Naive B cell (primary cell): ENCODE measurements at regions not wholly inside any gene's neighbourhood (a gene's known extent, or its start where the extent isn't known, plus 50 kb on each side); places are given as distances from the start of the nearest gene placed in this dataset.
A peak's percentile ranks its signal among the peaks of the same experiment; 100 is the strongest.

ENCODE experiments used
- ATAC-seq, 2 donors: fragments of 150-1000 bp; cut with Tn5 transposase; 2 replicates each; pipeline ENCODE4 v1.10.0; 2021; ENCODE audit warnings: low read depth in 2 of 2, mild to moderate bottlenecking in 2 of 2, moderate library complexity in 2 of 2
- DNase-seq: peaks from one replicate; pipeline ENCODE4 v3.0.0; 2022
- H3K27ac Mint-ChIP-seq, 6 donors: one replicate each; pipeline ENCODE4 v1.8.0; 2020 to 2022; ENCODE audit warnings: mild to moderate bottlenecking in 6 of 6, mixed read lengths in 6 of 6, moderate library complexity in 5 of 6, inconsistent platforms in 2 of 6
- H3K27me3 Mint-ChIP-seq, 3 donors: one replicate each; pipeline ENCODE4 v1.8.0; 2021 to 2022; ENCODE audit warnings: mixed read lengths in 3 of 3, mild to moderate bottlenecking in 1 of 3
- H3K36me3 Mint-ChIP-seq, 2 donors: one replicate each; pipeline ENCODE4 v1.8.0; 2020 to 2022; ENCODE audit warnings: mixed read lengths in 2 of 2, inconsistent platforms in 1 of 2, mild to moderate bottlenecking in 1 of 2
- H3K4me1 Mint-ChIP-seq, 3 donors: one replicate each; pipeline ENCODE4 v1.8.0; 2020 to 2022; ENCODE audit warnings: mixed read lengths in 3 of 3, inconsistent platforms in 1 of 3, mild to moderate bottlenecking in 1 of 3, moderate library complexity in 1 of 3
- H3K4me3 Mint-ChIP-seq, 8 donors: one replicate each; pipeline ENCODE4 v1.8.0; 2020 to 2022; ENCODE audit warnings: mild to moderate bottlenecking in 8 of 8, mixed read lengths in 8 of 8, moderate library complexity in 8 of 8, inconsistent platforms in 2 of 8
- H3K9me3 Mint-ChIP-seq, 7 donors: one replicate each; pipeline ENCODE4 v1.8.0; 2020 to 2022; ENCODE audit warnings: mixed read lengths in 7 of 7, mild to moderate bottlenecking in 5 of 7, inconsistent platforms in 2 of 7, moderate library complexity in 1 of 7

DNA sequence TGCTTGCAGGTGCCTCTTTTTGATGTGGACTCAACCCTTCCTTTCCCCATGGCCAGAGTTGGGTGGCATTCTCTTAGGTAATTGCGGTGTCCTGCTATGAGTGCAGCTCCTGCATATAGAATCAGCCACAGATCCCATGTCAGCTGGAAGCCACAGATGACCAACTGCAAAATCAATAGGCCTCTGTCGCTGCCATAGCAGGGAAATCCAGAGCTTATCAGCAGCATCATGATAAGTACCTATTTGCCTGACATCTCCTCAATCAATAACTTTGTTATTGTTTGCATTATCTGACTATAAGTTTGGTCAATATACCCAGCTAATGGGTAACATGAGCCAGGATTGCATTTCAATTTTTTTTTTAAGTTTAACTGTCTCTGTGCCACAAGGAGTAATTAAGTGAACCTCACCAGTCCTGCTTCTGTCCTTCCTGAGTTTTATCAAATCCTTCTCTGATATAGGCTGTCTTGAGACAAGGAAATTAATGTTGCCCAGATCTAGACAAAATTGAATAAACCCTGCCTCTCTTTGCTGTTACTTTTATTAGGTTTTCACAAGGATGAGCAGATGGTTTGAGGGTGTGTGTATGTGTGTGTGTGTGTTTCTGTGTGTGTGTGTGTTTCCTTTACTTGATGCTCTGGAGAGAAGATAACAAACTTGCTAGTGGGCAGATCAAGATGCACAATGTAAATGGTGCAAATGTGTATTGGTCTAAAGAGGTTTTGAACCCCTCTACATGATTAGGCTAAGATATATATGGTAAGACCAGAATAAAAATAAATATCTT is 59.6 kb upstream of the CREB1 start:
- ATAC-seq (no peak), DNase-seq (no peak)
- H3K36me3 Mint-ChIP-seq = peaks cover 11 to 14% of the 10 kb centered on the region in 2 donors
- H3K4me3 Mint-ChIP-seq = no peak overlapping the region
- H3K27me3 Mint-ChIP-seq = no peaks in the 10 kb centered on the region
- H3K9me3 Mint-ChIP-seq = no peaks in the 10 kb centered on the region
- H3K27ac Mint-ChIP-seq = no peak overlapping the region
- H3K4me1 Mint-ChIP-seq = peaks cover 4 to 12% (median 9%) of the 10 kb centered on the region in 3 donors

DNA sequence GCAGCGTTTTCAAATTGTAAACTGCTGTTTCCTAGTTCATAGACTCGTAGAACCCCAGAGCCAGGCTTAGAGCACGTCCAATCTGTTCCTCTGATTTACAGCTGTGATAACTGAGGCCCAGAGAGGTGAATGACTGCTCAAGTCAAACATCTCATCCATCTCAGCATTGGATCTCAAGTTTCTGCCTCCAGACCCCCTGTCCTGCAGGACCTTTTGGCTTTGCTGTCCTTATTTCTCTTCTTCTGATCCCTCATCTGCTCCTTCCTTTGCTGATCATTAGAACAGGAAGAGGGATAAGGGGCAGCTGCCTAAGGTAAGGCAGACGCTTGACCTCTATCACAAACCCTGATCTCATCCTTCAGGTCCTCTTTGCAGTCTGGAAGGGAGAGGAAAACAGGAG is 58.5 kb upstream of the CREB1 start:
- Mint-ChIP-seq H3K27me3 (no peaks in the 10 kb centered on the region), H3K36me3 (peaks cover 11 to 14% of the 10 kb centered on the region in 2 donors), H3K4me1 (peaks cover 4 to 15% (median 10%) of the 10 kb centered on the region in 3 donors), H3K9me3 (no peaks in the 10 kb centered on the region), H3K27ac (no peak overlapping the region), H3K4me3 (no peak overlapping the region)
- DNase-seq (no peak), ATAC-seq (no peak)

DNA sequence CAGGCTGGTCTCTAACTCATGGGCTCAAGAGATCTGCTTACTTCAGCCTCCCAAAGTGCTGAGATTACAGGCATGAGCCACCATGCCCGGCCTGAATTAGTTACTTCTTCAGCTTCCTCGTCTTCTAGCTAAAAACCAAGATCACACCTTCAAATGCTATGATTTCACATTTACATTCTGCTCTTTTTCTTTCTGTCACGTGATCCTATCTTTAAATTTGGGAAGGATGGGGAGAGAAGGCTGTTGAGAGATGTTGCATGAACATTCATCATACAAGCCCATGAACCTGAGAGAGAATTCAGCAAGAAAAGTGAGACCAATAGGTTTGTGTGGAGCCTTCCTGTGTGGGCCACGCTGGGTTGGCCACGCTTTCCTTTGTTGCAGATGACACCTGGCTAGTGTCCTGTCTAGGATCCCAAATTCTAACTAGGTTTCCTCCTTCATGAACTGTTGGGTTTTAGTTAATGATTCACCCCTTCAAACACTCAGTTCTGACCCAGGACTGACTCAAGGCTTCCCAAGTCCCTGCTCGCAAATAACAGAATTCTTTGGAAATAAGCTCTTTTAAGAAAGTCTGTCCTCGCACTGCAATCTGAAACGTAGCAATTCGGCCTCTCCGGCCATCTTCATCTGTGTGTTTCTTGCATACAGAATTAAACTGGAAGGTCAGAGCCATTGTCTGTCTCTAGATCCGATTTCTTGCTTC is 57.3 kb upstream of the CREB1 start:
- DNase-seq (no peak), ATAC-seq (no peak)
- H3K36me3 Mint-ChIP-seq = peaks cover 3 to 6% of the 10 kb centered on the region in 2 donors
- H3K27ac Mint-ChIP-seq = no peak overlapping the region
- H3K4me3 Mint-ChIP-seq = no peak overlapping the region
- no peaks in the 10 kb centered on the region for H3K9me3 Mint-ChIP-seq
- H3K27me3 Mint-ChIP-seq = no peaks in the 10 kb centered on the region
- peaks cover 4 to 15% (median 10%) of the 10 kb centered on the region in 3 donors for H3K4me1 Mint-ChIP-seq

DNA sequence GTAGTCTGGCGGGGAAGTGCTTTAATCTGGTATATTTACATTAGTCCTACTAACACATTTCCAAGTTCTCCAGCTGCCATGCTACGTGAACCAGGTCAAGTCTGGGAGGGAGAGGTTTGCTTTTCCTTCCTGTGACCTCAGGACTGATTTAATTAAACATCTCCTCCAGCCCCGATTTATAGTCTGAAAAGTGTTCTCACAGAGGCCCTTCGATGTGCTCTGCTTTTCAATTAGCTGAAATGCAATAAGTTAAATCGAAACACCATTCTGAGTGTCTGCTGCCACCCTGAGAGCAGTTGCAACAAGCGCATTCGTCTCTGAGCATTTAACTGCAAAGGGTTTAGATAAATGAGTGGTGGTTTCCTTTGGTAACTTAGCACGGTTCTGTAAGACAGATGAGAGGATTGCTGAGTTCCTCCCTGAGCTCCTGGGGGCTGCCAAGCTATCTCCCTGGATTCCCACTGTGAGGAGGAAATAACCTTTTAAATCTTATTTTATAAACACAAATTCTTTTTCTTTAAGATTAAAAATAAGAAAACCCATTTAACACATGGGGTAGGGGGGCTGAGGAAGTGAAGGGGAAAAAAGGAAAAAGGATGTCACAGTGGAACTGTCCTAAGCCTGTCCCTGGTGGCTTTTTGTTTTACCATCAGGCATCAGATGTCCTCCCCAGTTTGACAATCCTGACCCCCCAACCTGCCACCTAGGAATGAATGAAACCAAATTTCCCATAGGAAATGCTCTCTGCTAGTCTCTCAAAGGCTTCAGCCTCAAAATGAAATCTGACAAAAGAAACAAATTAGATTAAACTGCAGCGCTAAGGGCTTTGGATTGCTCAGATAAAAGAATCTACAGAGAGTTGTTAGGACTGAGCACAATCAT is 56.5 kb upstream of the CREB1 start:
- Mint-ChIP-seq H3K27ac (no peak overlapping the region), H3K36me3 (no peaks in the 10 kb centered on the region), H3K9me3 (no peaks in the 10 kb centered on the region), H3K27me3 (no peaks in the 10 kb centered on the region), H3K4me1 (peaks cover 5 to 15% (median 10%) of the 10 kb centered on the region in 3 donors), H3K4me3 (no peak overlapping the region)
- peak; percentile 37 to 45 for ATAC-seq
- DNase-seq = no peak

DNA sequence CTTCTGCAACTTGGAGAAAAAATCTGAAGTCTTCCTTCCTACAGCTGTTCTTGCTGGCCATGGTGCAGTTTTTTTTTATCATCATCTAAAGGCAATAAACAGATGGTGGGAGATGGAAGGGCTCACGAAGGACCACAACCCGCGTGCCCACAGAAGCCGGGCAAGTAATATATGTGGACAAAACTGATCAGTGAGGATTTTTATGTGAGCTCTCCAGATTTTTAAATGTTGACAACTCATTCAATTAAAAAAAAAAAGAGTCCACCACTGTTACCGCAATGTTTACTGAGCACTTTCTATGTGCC is 55.9 kb upstream of the CREB1 start:
- Mint-ChIP-seq H3K27ac (no peak overlapping the region), H3K27me3 (no peaks in the 10 kb centered on the region), H3K4me1 (peaks cover 10 to 17% (median 16%) of the 10 kb centered on the region in 3 donors), H3K4me3 (no peak overlapping the region), H3K36me3 (no peaks in the 10 kb centered on the region), H3K9me3 (no peaks in the 10 kb centered on the region)
- ATAC-seq (no peak), DNase-seq (no peak)

GRCh38 chr2:207474863-207475485 is 54.8 kb upstream of the CREB1 start:
- Mint-ChIP-seq H3K36me3 (no peaks in the 10 kb centered on the region), H3K4me3 (peak overlapping the region in 3 of 8 donors; percentile 6 to 46 (median 10)), H3K9me3 (no peaks in the 10 kb centered on the region), H3K27me3 (no peaks in the 10 kb centered on the region), H3K27ac (peak overlapping the region in 5 of 6 donors; percentile 17 to 94 (median 68)), H3K4me1 (peaks cover 10 to 19% (median 17%) of the 10 kb centered on the region in 3 donors)
- DNase-seq = peak; percentile 48
- ATAC-seq = peak in 1 of 2 donors; percentile 39

DNA sequence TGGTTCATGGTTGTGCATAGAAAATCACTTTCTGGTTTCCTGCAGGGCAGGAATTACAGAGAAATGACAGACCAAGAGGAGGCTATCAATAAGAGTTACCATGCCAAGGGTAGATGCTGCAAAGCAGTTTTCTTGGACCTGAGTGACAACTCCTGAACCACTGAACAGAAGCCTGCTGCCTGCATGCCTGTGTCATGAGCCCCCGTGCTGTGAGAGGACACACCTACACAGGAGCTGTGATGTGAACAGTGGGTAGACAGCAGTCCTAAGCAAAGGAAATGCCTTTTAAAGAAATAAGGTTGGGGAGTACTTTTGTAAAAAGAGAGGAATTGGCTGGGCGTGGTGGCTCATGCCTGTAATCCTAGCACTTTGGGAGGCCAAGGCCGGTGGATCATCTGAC is 54.2 kb upstream of the CREB1 start:
- no peak for ATAC-seq
- no peaks in the 10 kb centered on the region for H3K36me3 Mint-ChIP-seq
- peak overlapping the region in 3 of 6 donors; percentile 37 to 85 (median 49) for H3K27ac Mint-ChIP-seq
- H3K4me3 Mint-ChIP-seq = no peak overlapping the region
- no peak for DNase-seq
- peaks cover 10 to 19% (median 13%) of the 10 kb centered on the region in 3 donors for H3K4me1 Mint-ChIP-seq
- H3K27me3 Mint-ChIP-seq = no peaks in the 10 kb centered on the region
- no peaks in the 10 kb centered on the region for H3K9me3 Mint-ChIP-seq

DNA sequence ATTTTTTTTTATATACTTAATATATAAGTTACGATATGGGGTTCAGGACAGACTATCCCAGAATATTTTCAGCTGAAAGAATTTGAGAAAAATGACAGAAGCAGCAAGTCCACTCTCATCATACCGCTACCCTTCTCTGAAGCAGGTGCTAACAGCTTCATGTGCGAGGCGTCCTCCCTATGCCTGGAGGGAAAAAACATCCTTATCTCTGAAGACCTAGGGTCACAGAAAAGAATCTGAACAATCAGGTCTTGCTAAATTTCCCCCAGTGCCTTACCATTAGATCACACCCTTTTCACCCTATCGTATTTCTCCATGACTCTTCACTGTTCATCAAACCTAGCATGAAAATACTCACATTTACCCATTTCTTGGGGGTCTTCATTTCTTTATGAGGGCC is 51.9 kb upstream of the CREB1 start:
- H3K27ac Mint-ChIP-seq = no peak overlapping the region
- ATAC-seq (no peak), DNase-seq (no peak)
- H3K4me1 Mint-ChIP-seq = peaks cover 10 to 37% (median 20%) of the 10 kb centered on the region in 3 donors
- no peaks in the 10 kb centered on the region for H3K36me3 Mint-ChIP-seq
- no peaks in the 10 kb centered on the region for H3K9me3 Mint-ChIP-seq
- H3K27me3 Mint-ChIP-seq = no peaks in the 10 kb centered on the region
- H3K4me3 Mint-ChIP-seq = no peak overlapping the region

DNA sequence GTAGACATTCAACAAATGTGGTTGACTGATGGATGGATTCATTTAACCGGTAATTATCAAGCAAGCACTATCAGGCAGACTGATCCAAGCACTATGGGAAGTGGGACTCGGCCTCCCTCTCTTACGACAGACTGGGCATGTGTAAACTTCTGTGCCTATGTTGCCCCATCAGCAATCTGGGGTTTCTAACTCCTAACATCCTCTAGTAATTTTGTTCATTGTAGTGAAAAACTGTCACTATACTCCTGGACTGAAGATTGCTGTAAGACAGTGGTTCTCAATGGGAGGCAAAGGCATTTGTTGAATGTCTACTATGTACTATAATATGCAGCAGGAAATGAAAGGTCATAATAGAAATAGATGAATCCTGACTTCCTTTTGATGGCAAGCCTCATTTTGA is 51.2 kb upstream of the CREB1 start:
- DNase-seq = no peak
- Mint-ChIP-seq H3K27me3 (no peaks in the 10 kb centered on the region), H3K9me3 (no peaks in the 10 kb centered on the region), H3K36me3 (no peaks in the 10 kb centered on the region), H3K27ac (no peak overlapping the region), H3K4me3 (no peak overlapping the region), H3K4me1 (peaks cover 14 to 37% (median 25%) of the 10 kb centered on the region in 3 donors)
- ATAC-seq = no peak

DNA sequence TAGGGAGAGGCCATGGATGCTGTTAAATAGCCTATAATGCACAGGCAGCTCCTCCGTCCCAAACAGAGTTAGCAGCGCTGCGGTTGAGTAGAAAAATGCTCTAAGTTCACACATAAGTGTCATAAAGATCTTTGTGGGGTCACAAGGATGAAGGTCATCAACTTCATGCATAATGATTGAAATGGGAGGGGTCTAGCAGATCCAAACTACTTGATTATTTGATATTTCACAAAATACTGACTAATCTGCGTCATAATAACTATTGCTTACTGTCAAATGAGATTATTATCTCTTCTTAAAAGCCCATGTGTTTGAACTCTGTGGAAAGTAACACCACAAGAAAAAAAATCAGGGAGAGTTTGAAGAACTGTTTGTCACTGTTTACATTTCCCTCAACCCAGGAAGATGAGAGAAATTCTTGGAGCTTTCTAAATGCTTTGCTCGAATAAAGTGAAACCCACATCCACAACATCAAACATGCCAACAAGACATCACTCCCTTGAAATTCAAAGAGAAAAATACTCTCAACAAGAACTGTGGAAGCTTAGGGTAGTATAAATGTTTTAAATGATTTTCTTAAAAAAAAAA is 50.5 kb upstream of the CREB1 start:
- ATAC-seq (no peak), DNase-seq (no peak)
- no peaks in the 10 kb centered on the region for H3K27me3 Mint-ChIP-seq
- no peaks in the 10 kb centered on the region for H3K36me3 Mint-ChIP-seq
- H3K4me3 Mint-ChIP-seq = no peak overlapping the region
- peak overlapping the region in 1 of 6 donors; percentile 26 for H3K27ac Mint-ChIP-seq
- H3K4me1 Mint-ChIP-seq = peaks cover 20 to 42% (median 31%) of the 10 kb centered on the region in 3 donors
- no peaks in the 10 kb centered on the region for H3K9me3 Mint-ChIP-seq
